Duodenal mucosa (tissue), 2 donors: ENCODE measurements at regions not wholly inside any gene's neighbourhood (a gene's known extent, or its start where the extent isn't known, plus 50 kb on each side); places are given as distances from the start of the nearest gene placed in this dataset.

Experiments used
- H3K27ac ChIP-seq: one replicate; pipeline ENCODE4 v1.7.0; 2013; ENCODE audit warnings: low read depth, low read length
- H3K27me3 ChIP-seq, 2 donors: one replicate each; pipeline ENCODE4 v1.7.0; 2013; ENCODE audit warnings: low read length in 2 of 2, control low read depth in 1 of 2; ENCODE audit not compliant: insufficient read depth in 2 of 2, control insufficient read depth in 1 of 2
- H3K36me3 ChIP-seq, 2 donors: one replicate each; pipeline ENCODE4 v1.7.0; 2013; ENCODE audit warnings: low read length in 2 of 2, control low read depth in 1 of 2; ENCODE audit not compliant: insufficient read depth in 2 of 2, control insufficient read depth in 1 of 2
- H3K4me1 ChIP-seq, 2 donors: one replicate each; pipeline ENCODE4 v1.7.0; 2013; ENCODE audit warnings: low read length in 2 of 2, control low read depth in 1 of 2; ENCODE audit not compliant: insufficient read depth in 2 of 2, control insufficient read depth in 1 of 2
- H3K4me3 ChIP-seq, 2 donors: one replicate each; pipeline ENCODE4 v1.7.0; 2013; ENCODE audit warnings: low read length in 2 of 2, low read depth in 1 of 2
- H3K9ac ChIP-seq, 2 donors: one replicate each; pipeline ENCODE4 v1.7.0; 2013; ENCODE audit warnings: low read length in 2 of 2, low read depth in 1 of 2
- H3K9me3 ChIP-seq, 2 donors: one replicate each; pipeline ENCODE4 v1.7.0; 2013; ENCODE audit warnings: low read length in 2 of 2, control low read depth in 1 of 2; ENCODE audit not compliant: control insufficient read depth in 1 of 2

DNA sequence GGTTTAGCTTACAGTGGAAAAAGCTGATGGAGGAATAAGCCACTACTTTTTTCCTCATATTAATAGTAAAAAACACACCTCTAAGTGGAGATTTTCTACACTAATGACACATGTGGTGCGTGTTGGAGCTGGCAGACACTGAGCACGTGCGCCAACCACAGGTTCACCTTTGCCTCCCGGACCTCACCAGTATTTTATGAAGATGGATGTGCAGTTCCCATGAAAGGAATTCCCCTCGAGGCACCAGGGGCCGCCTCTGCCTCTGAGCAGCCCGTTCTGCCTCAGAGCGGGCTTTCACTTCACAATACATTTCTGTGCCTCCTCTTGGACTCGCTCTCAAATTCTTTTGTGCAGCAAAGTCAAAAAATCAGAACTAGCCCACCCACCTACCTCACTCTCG, 477.5 kb upstream of the ADARB2 start:
- Histone ChIP-seq H3K4me3 (no peak overlapping the region), H3K27me3 (no peaks in the 10 kb centered on the region), H3K4me1 (no peaks in the 10 kb centered on the region), H3K27ac (no peak overlapping the region), H3K9ac (no peak overlapping the region), H3K36me3 (no peaks in the 10 kb centered on the region), H3K9me3 (no peaks in the 10 kb centered on the region)

DNA sequence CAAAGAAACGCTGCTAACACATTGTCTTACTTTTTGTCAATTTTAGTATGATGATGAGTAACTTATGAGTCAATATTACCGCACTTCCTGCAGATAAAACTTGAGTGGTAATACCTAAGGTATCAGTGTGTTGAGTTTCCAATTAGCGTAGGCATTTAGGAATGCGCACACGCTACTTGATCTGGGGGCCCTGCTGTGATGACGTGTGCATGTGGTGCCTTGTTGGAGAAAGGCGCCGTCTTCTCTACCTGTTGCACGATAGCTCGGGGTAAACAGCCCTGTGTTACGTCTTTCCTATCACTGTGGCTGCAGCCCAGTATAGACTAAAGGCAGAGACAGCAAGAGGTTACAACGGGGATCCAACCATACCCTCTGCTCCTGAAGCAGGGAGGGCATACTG, 476.8 kb upstream of the ADARB2 start:
- no peak overlapping the region for H3K9ac ChIP-seq
- H3K4me3 ChIP-seq, result no peak overlapping the region
- H3K4me1 ChIP-seq, result no peaks in the 10 kb centered on the region
- no peaks in the 10 kb centered on the region for H3K36me3 ChIP-seq
- H3K27ac ChIP-seq, result no peak overlapping the region
- H3K27me3 ChIP-seq, result no peaks in the 10 kb centered on the region
- no peaks in the 10 kb centered on the region for H3K9me3 ChIP-seq

DNA sequence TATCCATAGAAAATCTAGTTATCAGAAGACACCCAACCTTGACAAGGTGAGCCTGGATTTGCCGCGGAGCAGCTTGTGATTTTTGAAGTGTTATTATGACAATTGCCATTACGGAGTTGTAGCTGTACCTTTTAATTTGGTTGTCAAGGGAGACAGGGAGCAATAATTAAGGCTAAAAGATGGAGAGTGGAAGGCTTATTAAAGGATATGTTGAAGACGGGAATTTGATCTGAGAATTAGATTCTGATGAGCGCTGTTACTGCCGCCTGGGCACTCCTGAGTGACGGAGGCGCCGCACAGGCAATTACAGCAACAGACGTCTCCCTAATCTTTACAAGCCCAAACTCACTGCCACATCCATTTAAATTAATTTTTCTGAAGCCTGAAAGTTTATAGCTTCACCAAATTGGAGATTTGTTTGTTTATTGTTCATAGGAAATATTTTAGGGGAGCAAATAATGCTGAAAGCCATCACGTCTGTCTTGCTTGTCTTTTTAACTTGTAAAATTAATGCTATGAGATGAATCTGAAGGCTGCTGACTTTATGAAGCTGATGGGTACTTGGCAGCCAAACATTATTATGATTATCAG, 475.0 kb upstream of the ADARB2 start:
- Histone ChIP-seq H3K9me3 (no peaks in the 10 kb centered on the region), H3K4me3 (no peak overlapping the region), H3K36me3 (no peaks in the 10 kb centered on the region), H3K27ac (no peak overlapping the region), H3K9ac (no peak overlapping the region), H3K27me3 (no peaks in the 10 kb centered on the region), H3K4me1 (no peaks in the 10 kb centered on the region)

DNA sequence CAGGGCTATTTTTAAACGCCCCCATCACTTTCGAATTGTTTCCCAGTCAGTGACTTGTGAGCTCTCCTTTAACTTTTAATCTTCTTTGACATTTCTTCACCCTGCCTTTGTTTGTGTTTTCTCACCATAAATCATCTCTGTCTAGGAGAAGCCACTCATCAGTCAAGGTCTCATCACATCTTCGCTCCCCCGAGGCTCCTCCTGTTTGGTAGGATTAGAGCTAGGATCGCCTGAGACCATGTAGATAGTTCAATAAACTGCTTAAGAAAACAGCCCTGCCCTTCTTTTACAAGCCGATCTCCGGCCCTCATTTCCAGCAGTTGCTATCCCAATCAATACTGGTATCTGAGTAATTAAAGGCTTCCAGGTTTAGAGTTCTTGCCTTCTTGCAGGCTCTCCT, 472.8 kb upstream of the ADARB2 start:
- Histone ChIP-seq H3K9ac (no peak overlapping the region), H3K4me3 (no peak overlapping the region), H3K9me3 (no peaks in the 10 kb centered on the region), H3K27ac (no peak overlapping the region), H3K4me1 (no peaks in the 10 kb centered on the region), H3K36me3 (no peaks in the 10 kb centered on the region), H3K27me3 (no peaks in the 10 kb centered on the region)

DNA sequence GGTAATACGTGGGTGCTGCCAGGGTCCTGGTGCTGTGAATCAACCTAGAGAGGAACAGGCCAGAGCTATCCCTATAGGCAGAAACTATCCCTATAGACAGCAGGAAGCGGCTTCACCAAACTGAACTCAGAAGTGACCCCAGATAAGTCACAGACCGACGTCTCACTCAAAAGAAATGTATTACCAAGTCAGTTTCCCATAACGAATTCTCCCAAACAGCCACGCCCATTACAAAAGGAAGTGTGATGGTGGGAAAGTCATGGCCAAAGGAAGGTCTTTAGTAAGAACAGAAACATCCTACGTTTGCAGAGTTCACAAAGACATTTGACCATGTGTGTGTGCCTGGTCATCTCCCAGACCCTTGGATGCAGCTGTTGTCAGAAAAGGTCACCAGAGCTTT, 470.8 kb upstream of the ADARB2 start:
- H3K9ac ChIP-seq, result no peak overlapping the region
- H3K27ac ChIP-seq, result no peak overlapping the region
- H3K27me3 ChIP-seq, result no peaks in the 10 kb centered on the region
- H3K4me1 ChIP-seq, result no peaks in the 10 kb centered on the region
- no peaks in the 10 kb centered on the region for H3K9me3 ChIP-seq
- H3K36me3 ChIP-seq, result no peaks in the 10 kb centered on the region
- H3K4me3 ChIP-seq, result no peak overlapping the region

DNA sequence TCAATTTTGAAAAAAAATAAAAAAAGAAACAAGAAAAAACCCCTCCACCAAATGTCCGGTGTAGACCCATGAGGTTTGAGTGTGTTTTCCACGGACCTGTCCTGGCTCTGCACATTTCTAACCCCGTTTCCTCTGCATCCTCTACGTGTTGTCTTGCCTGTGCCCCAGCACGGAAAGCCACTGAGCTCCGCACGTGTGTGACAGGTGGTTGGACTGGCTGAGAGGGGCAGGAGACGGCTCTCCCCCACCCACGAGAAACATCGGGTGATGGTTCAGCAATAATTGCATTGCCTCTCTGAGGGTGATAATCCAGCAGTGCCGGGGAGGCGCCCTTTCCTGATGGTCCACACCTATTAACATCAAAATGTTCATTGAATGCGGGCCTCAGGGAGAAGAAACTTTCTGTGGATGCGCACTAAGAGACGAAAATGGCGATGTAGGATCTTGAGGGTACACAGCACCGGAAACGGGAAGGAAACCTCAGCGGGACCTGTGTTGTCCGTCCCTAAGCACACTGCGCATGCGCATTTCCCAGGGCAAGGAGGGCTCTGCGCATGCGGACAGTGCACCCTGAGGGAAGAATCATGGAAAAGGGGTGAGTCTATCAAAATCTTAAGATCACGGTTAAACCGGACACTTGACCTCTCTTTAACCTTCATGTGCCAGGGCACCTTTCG, 470.1 kb upstream of the ADARB2 start:
- no peak overlapping the region for H3K27ac ChIP-seq
- H3K4me1 ChIP-seq, result no peaks in the 10 kb centered on the region
- H3K9me3 ChIP-seq, result no peaks in the 10 kb centered on the region
- no peak overlapping the region for H3K4me3 ChIP-seq
- no peaks in the 10 kb centered on the region for H3K27me3 ChIP-seq
- H3K36me3 ChIP-seq, result no peaks in the 10 kb centered on the region
- H3K9ac ChIP-seq, result no peak overlapping the region

DNA sequence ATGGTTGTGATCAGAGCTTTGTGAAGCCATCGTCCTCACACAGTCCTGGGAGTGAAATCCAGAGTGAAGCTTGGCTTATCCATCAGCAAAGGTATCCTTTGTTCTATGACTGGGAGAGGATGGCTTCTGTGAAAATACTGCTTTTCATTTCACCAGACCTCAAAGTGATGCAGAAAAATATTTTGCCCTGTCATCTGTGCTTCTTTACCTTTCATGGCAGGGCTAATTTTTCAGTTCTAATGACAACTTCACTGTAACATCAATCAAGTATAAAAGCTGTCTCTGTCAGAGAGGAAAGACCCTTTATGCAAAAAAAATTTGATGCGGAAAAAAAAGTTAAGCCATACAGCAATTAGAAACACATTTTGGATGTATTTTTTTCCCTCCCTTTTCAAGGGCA, 468.1 kb upstream of the ADARB2 start:
- Histone ChIP-seq H3K27ac (no peak overlapping the region), H3K36me3 (no peaks in the 10 kb centered on the region), H3K4me1 (no peaks in the 10 kb centered on the region), H3K9ac (no peak overlapping the region), H3K27me3 (no peaks in the 10 kb centered on the region), H3K9me3 (no peaks in the 10 kb centered on the region), H3K4me3 (no peak overlapping the region)

DNA sequence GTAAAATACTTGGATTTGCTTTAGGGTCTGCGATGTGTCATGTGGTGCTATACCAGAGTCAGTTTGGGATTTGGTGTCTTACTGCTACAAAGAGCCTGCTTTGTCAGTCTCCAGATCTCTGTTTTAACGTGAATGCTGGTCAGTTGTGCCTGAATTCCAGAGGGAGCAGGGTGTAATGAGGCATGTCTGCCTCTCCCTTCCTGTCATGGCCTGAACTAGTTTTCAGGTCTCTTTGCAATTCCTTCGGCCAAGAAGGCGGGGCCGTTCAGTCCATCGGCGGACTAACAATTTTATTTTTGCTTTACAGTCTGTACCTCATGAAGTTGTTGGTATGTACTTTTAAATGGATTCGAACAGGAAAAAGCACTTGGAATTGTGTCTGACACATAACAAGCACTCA, 465.1 kb upstream of the ADARB2 start:
- Histone ChIP-seq H3K27ac (no peak overlapping the region), H3K9ac (no peak overlapping the region), H3K36me3 (no peaks in the 10 kb centered on the region)

DNA sequence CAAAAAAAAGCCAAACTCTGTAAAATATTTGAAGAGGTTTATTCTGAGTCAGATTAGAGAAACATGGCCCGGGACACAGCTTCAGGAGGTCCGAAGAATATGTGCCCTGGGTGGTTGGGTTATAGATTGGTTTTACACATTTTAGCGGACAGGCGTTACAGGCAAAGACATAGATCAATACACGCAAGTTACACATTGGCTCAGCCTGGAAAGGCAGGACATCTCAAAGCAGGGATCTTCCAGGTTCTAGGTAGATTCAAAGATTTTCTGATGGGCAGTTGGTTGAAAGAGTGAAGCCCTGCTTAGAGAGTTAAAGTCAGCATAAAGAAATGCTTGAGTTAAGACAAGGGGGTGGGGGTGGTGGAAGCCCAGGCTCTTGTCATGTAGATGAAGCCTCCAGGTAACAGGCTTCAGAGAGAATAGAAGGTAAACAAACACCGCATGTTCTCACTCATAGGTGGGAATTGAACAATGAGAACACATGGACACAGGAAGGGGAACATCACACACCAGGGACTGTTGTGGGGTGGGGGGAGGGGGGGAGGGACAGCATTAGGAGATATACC, 464.3 kb upstream of the ADARB2 start:
- H3K27ac ChIP-seq, result no peak overlapping the region
- H3K4me1 ChIP-seq, result no peaks in the 10 kb centered on the region
- H3K36me3 ChIP-seq, result no peaks in the 10 kb centered on the region
- peaks cover 3 to 4% of the 10 kb centered on the region in 2 donors for H3K9me3 ChIP-seq
- no peaks in the 10 kb centered on the region for H3K27me3 ChIP-seq
- no peak overlapping the region for H3K4me3 ChIP-seq
- H3K9ac ChIP-seq, result no peak overlapping the region

More for the DNA sequence above, 465.1 kb upstream of the ADARB2 start:
- Histone ChIP-seq H3K4me1 (no peaks in the 10 kb centered on the region), H3K4me3 (no peak overlapping the region), H3K27me3 (no peaks in the 10 kb centered on the region), H3K9me3 (peaks cover 3 to 4% of the 10 kb centered on the region in 2 donors)

DNA sequence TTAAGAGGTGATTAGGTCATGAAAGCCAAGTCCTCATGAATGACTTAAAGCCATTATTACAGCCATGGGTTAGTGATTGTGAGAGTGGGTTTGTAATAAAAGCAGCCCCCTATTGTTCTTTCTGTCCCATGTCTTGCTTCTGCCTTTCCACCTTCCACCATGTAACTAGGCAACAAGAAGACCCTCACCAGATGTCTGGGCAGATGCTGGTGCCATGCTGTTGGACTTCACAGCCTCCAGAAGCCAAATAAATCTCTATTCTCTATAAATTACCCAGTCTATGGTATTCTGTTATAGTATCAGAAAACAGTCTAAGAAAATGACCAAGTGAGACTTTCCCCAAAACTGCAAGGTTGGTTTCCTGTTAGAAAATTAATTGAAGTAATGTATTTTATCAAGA, 460.3 kb upstream of the ADARB2 start:
- H3K4me3 ChIP-seq, result no peak overlapping the region
- H3K36me3 ChIP-seq, result no peaks in the 10 kb centered on the region

More for the DNA sequence above, 460.3 kb upstream of the ADARB2 start:
- no peaks in the 10 kb centered on the region for H3K27me3 ChIP-seq
- no peak overlapping the region for H3K27ac ChIP-seq
- no peaks in the 10 kb centered on the region for H3K4me1 ChIP-seq
- no peak overlapping the region for H3K9ac ChIP-seq
- peaks cover 3 to 4% of the 10 kb centered on the region in 2 donors for H3K9me3 ChIP-seq
